Mucosa of rectum (tissue), 2 donors: ENCODE measurements at regions not wholly inside any gene's neighbourhood (a gene's known extent, or its start where the extent isn't known, plus 50 kb on each side); places are given as distances from the start of the nearest gene placed in this dataset.

Source experiments
- H3K27ac ChIP-seq, 2 donors: one replicate each; pipeline ENCODE4 v1.7.0; 2013; ENCODE audit warnings: inconsistent platforms in 2 of 2, low read depth in 2 of 2, low read length in 2 of 2
- H3K27me3 ChIP-seq, 2 donors: one replicate each; pipeline ENCODE4 v1.7.0; 2013; ENCODE audit warnings: low read length in 2 of 2; ENCODE audit not compliant: control insufficient read depth in 2 of 2, insufficient read depth in 2 of 2
- H3K36me3 ChIP-seq, 2 donors: one replicate each; pipeline ENCODE4 v1.7.0; 2013; ENCODE audit warnings: low read length in 2 of 2; ENCODE audit not compliant: control insufficient read depth in 2 of 2, insufficient read depth in 2 of 2
- H3K4me1 ChIP-seq, 2 donors: one replicate each; pipeline ENCODE4 v1.7.0; 2013; ENCODE audit warnings: low read length in 2 of 2, mild to moderate bottlenecking in 1 of 2; ENCODE audit not compliant: control insufficient read depth in 2 of 2, insufficient read depth in 2 of 2
- H3K4me3 ChIP-seq, 2 donors: one replicate each; pipeline ENCODE4 v1.7.0; 2013; ENCODE audit warnings: low read length in 2 of 2
- H3K9ac ChIP-seq, 2 donors: one replicate each; pipeline ENCODE4 v1.7.0; 2013; ENCODE audit warnings: low read length in 2 of 2, low read depth in 1 of 2, mild to moderate bottlenecking in 1 of 2
- H3K9me3 ChIP-seq, 2 donors: one replicate each; pipeline ENCODE4 v1.7.0; 2013; ENCODE audit warnings: low read length in 2 of 2; ENCODE audit not compliant: control insufficient read depth in 2 of 2
- donor health status: healthy.
- donor health status: Normal muscosa, but diverticular disease.

DNA sequence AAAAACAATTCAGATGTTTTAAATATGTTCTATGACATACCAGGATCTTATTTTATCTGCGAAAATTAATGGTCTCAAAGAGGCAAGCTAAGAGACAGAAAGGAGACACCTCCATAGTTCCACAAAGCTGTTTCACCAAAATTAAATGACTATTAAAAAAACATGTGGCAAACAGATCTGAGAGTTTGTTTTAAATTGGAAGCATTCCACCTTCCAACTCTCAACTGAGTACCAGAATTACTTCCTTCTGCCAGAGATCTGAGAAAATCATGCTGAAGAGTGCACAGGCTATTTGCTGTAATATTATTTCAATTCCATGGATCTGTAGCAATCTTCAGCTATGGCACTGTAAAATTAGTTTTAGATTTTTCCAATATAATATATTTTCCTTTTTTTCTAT lies 669.5 kb upstream of the MARCKS start:
- no peaks in the 10 kb centered on the region for H3K36me3 ChIP-seq
- no peaks in the 10 kb centered on the region for H3K4me1 ChIP-seq
- no peak overlapping the region for H3K27ac ChIP-seq
- no peaks in the 10 kb centered on the region for H3K27me3 ChIP-seq
- H3K9me3 ChIP-seq: no peaks in the 10 kb centered on the region
- H3K9ac ChIP-seq: no peak overlapping the region
- H3K4me3 ChIP-seq: no peak overlapping the region

DNA sequence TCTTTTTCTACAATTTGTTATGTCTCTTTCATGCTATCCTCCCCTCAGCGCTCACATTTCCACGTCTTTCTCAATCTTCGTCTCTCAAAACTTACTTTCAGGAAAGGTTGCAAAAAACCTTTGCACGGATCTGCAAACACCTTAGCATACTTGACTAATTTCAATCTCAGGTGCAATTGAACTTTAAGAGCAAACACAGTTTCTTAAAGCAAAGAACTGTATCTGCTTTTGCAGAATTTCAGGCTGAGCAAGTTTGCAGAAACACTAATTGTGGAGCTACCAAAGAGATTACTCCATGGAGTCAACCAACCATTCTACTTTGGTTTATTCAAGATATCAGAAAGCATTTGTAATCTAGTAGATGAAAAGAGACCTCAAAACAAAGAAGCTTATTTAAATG lies 668.2 kb upstream of the MARCKS start:
- Histone ChIP-seq H3K27me3 (no peaks in the 10 kb centered on the region), H3K4me3 (no peak overlapping the region), H3K9ac (no peak overlapping the region), H3K4me1 (no peaks in the 10 kb centered on the region), H3K36me3 (no peaks in the 10 kb centered on the region), H3K9me3 (no peaks in the 10 kb centered on the region), H3K27ac (no peak overlapping the region)

DNA sequence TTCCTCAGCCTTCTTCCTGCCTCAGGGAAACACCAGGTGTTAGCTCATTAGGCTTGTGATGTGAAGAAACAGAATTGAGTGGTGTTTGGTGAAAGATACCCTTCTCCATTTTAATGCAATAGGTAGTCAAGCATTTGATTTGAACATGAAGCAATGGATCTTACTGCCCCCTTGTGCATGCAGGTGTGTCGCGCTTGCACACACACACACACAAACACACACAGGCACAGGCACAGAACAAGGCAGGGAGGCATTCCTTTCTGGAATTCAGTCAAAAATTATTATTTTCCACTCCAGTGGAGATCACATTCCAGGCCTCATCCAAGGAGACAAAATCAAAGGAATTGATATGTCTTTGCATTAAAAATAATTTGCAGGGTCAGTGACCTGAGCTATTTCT lies 667.0 kb upstream of the MARCKS start:
- no peaks in the 10 kb centered on the region for H3K27me3 ChIP-seq
- H3K9me3 ChIP-seq: no peaks in the 10 kb centered on the region
- no peak overlapping the region for H3K4me3 ChIP-seq
- no peak overlapping the region for H3K27ac ChIP-seq
- no peaks in the 10 kb centered on the region for H3K36me3 ChIP-seq
- no peaks in the 10 kb centered on the region for H3K4me1 ChIP-seq
- H3K9ac ChIP-seq: no peak overlapping the region

DNA sequence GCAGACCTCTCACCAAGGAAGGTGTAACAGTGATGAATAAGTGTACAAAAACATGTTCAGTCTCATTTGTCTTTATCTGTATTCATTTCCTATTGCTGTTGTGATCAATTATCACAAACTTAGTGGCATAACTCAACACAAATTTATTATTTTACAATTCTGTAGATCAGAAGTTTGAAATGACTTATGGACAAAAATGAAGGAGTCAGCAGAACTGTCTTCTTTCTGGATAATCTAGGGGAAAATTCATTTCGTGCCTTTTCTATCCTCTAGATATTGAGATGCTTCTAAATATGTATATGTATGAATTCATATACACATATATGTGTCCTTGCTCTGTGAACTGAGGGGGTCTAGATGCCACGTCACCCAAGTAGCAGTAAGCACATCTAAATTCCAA lies 663.1 kb upstream of the MARCKS start:
- Histone ChIP-seq H3K4me3 (no peak overlapping the region), H3K4me1 (no peaks in the 10 kb centered on the region), H3K9ac (no peak overlapping the region), H3K27ac (no peak overlapping the region), H3K36me3 (no peaks in the 10 kb centered on the region), H3K27me3 (no peaks in the 10 kb centered on the region), H3K9me3 (no peaks in the 10 kb centered on the region)

DNA sequence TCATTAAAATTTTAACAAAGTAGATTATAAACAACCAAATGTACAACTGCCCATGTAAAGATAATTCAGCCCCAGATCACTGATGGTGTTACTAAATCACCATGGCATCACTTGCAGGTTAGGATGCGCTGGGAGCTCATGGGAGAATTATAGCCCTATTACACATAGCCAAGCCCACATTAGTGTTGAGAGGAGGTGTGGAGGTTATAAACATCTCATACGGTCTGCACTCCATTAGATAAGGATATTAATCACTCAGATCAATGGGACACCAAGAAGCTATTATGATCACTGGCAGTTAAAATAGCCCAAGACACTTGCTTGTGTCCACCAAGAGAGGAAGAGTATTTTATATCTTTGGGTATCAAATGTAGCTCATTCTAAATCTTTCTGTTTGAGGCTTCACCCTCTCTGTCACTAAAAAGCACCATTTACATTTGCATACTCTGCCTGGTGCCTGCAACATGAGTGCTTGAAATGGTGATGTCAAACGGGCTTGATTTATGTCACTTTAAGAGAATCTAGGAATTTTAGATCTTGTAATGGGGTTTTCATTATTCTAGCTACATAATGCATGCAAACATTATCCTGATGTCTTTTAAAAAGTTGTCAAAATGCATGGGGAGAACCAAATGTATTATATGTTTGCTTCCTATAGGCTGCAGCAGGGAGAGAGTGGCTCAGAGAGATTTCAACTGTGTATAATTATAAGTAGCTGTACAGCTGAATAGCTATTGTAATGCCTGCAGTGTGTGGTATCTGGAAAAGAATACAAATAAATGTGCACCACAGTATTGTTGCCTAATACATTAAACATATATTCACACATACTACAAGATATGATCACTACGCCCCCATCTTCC lies 654.1 kb upstream of the MARCKS start:
- no peaks in the 10 kb centered on the region for H3K36me3 ChIP-seq
- no peak overlapping the region for H3K4me3 ChIP-seq
- no peaks in the 10 kb centered on the region for H3K27me3 ChIP-seq
- no peak overlapping the region for H3K9ac ChIP-seq
- H3K27ac ChIP-seq: no peak overlapping the region
- no peaks in the 10 kb centered on the region for H3K4me1 ChIP-seq
- no peaks in the 10 kb centered on the region for H3K9me3 ChIP-seq

DNA sequence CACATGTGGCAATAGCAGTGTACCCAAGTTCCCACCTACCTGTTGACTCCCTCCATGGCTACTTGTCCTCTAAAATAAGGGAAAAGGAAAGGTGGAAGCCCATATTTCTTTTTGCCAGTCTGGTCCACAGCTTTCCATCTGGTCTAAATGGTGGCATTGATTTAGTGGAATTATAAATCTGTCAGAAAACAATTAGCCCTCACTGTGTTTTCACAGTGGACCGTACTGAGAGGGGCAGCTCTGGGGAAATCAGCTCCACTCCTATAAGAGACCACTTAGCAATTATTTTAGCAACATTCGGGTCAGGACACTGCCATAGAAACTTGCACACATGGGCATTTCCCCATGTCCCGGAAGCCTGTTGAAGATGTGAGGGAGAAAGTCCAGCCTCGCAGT lies 653.4 kb upstream of the MARCKS start:
- H3K36me3 ChIP-seq: no peaks in the 10 kb centered on the region
- no peak overlapping the region for H3K9ac ChIP-seq
- no peaks in the 10 kb centered on the region for H3K9me3 ChIP-seq
- H3K27ac ChIP-seq: no peak overlapping the region
- H3K4me3 ChIP-seq: no peak overlapping the region
- H3K27me3 ChIP-seq: no peaks in the 10 kb centered on the region
- H3K4me1 ChIP-seq: no peaks in the 10 kb centered on the region

DNA sequence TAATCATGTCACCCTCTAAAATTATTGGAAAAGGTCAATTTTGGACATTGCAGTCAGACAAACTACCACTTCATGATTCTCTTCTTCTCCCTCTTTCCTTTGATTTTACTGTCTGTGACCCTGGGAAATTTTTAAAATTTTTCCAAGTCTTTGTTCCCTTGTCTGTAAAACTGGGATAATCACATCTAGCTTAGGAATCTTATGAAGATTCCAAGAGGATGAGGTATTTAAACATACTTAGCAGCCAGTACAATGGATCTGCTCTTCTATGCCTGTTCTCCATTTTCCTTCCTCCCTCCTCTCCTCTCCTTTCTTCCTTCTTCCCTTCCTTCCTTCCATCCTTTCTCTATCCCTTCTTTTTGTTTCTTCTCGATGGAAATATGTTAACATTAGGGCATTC lies 651.6 kb upstream of the MARCKS start:
- H3K9ac ChIP-seq: no peak overlapping the region

DNA sequence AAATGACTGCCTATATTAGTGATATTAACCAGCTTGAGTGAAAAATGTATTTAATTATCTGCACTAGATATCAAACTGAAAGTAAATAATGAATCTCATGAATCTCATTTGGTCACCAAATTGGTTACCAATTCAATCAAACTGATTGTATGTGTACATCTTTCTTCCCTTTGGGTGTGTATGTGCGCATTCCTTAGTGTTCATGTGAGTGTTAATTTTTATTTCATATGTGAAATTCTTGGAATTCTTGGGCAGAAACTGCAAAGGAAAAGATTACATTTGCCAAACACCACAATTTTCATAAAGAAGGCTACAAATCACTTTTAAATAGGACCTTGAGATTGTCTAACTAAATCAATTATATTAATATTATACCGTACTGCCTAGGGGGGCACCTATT lies 648.4 kb upstream of the MARCKS start:
- Histone ChIP-seq H3K4me1 (no peaks in the 10 kb centered on the region), H3K27me3 (no peaks in the 10 kb centered on the region), H3K27ac (no peak overlapping the region), H3K9me3 (no peaks in the 10 kb centered on the region), H3K9ac (no peak overlapping the region), H3K4me3 (no peak overlapping the region), H3K36me3 (no peaks in the 10 kb centered on the region)

More for the DNA sequence above, 651.6 kb upstream of the MARCKS start:
- H3K27me3 ChIP-seq: no peaks in the 10 kb centered on the region
- H3K36me3 ChIP-seq: no peaks in the 10 kb centered on the region
- H3K4me3 ChIP-seq: no peak overlapping the region
- no peaks in the 10 kb centered on the region for H3K9me3 ChIP-seq
- H3K27ac ChIP-seq: no peak overlapping the region
- no peaks in the 10 kb centered on the region for H3K4me1 ChIP-seq

DNA sequence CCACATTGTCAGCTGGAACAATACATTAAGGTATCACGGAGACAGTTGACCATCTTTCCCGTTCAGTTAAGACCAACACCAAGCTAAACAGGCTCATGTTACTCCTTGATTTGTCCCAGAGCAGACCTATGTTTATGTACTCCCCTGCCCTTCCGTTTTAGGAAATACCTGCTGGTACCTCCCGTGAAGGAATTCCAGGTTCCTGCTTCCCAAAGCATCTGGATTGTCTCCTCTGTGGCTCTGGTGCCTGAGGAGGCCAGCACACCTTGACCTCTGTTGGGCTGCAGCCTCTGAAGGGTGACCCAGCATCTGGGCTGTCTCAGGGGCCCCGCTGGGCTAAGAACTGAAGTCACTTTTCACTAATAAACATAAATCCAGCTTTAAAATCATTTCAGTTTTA lies 647.8 kb upstream of the MARCKS start:
- Histone ChIP-seq H3K36me3 (no peaks in the 10 kb centered on the region), H3K4me3 (no peak overlapping the region), H3K27me3 (no peaks in the 10 kb centered on the region), H3K4me1 (no peaks in the 10 kb centered on the region), H3K9ac (no peak overlapping the region), H3K27ac (no peak overlapping the region), H3K9me3 (no peaks in the 10 kb centered on the region)

DNA sequence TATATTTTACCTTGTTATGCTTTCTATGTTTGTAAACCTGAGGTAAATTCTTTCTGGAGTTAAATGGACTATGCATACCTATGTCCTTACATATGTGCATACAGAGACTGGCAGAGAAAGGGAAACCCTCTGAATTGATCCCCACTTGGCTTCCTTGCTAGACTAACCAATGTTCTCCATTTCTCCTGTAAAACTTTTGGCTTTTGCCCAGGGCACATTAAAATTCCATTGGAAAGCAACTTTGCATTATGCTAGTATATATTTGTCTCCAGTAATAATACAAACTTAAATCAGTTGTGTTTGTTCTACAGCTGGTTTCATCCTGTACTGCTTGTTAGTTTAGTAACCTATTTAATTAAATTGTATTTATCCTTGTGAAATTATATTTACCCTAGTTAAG lies 646.0 kb upstream of the MARCKS start:
- H3K4me1 ChIP-seq: no peaks in the 10 kb centered on the region
- H3K27ac ChIP-seq: no peak overlapping the region
- no peaks in the 10 kb centered on the region for H3K27me3 ChIP-seq
- H3K9me3 ChIP-seq: no peaks in the 10 kb centered on the region
- H3K36me3 ChIP-seq: no peaks in the 10 kb centered on the region
- no peak overlapping the region for H3K4me3 ChIP-seq
- H3K9ac ChIP-seq: no peak overlapping the region
